SK-N-SH (cell line): ENCODE measurements at regions not wholly inside any gene's neighbourhood (a gene's known extent, or its start where the extent isn't known, plus 50 kb on each side); places are given as distances from the start of the nearest gene placed in this dataset.

Experiments
- CTCF ChIA-PET: fragments of 300-600, 350-600 bp; formaldehyde crosslinking; extraction: SDS; loops from one replicate; lab custom pipeline; 2021; lab: Yijun Ruan, JAX
- POLR2A ChIA-PET: fragments of 350-600 bp; sonication (Branson Sonifier 250); formaldehyde crosslinking; extraction: SDS; loops from one replicate; lab custom pipeline; 2020; ENCODE audit warnings: antibody characterized with exemption, inconsistent platforms; lab: Yijun Ruan, JAX
- DNase-seq: peaks from one replicate; pipeline ENCODE4 v3.0.0; 2012
- H2AFZ ChIP-seq: fragments of 200-600 bp; sonication (generic); 2 replicates; pipeline ENCODE4 v1.8.1; 2016; ENCODE audit warnings: antibody characterized with exemption, mild to moderate bottlenecking, low read depth
- H3F3A ChIP-seq: fragments of 200-600 bp; sonication (generic); replicated peaks from 2 replicates; pipeline ENCODE3; 2016; ENCODE audit warnings: antibody characterized with exemption, mild to moderate bottlenecking; ENCODE audit not compliant: insufficient read depth
- H3K27ac ChIP-seq, 2 experiments: fragments of 200-500 bp in 1 of 2; fragments of 200-600 bp in 1 of 2; sonication (Bioruptor generic) in 1 of 2; sonication (generic), shearing (Covaris generic) in 1 of 2; 2 replicates each; pipeline versions ENCODE4 v1.5.1 to v1.6.1; 2014 to 2016; ENCODE audit warnings: low read depth in 2 of 2, inconsistent platforms in 1 of 2, low read length in 1 of 2, mild to moderate bottlenecking in 1 of 2, mixed read lengths in 1 of 2
- H3K27me3 ChIP-seq: fragments of 200-600 bp; sonication (generic), shearing (Covaris generic); 2 replicates; pipeline ENCODE4 v1.6.1; 2016; ENCODE audit warnings: mixed run types; ENCODE audit not compliant: insufficient read depth
- H3K36me3 ChIP-seq, 2 experiments: fragments of 200-500 bp in 1 of 2; fragments of 200-600 bp in 1 of 2; sonication (Bioruptor generic) in 1 of 2; sonication (generic) in 1 of 2; replicated peaks in 1 of 2; 2 replicates each; pipeline versions ENCODE3 to v1.5.1; 2014 to 2016; ENCODE audit warnings: low read length in 1 of 2, mild to moderate bottlenecking in 1 of 2; ENCODE audit not compliant: insufficient read depth in 2 of 2, control insufficient read depth in 1 of 2
- H3K4me1 ChIP-seq, 2 experiments: fragments of 200-500 bp in 1 of 2; fragments of 200-600 bp in 1 of 2; sonication (Bioruptor generic) in 1 of 2; sonication (generic), shearing (Covaris generic) in 1 of 2; 2 replicates each; pipeline versions ENCODE4 v1.5.1 to v1.6.1; 2014 to 2016; ENCODE audit warnings: low read depth in 1 of 2, low read length in 1 of 2, mixed run types in 1 of 2; ENCODE audit not compliant: insufficient read depth in 2 of 2, control insufficient read depth in 1 of 2
- H3K4me2 ChIP-seq: fragments of 200-600 bp; sonication (generic), shearing (Covaris generic); 2 replicates; pipeline ENCODE4 v1.6.1; 2017; ENCODE audit warnings: mixed run types
- H3K4me3 ChIP-seq, 2 experiments: fragments of 200-500 bp in 1 of 2; fragments of 200-600 bp in 1 of 2; sonication (Bioruptor generic) in 1 of 2; sonication (generic), shearing (Covaris generic) in 1 of 2; 2 replicates each; pipeline versions ENCODE4 v1.5.1 to v1.8.1; 2014 to 2016; ENCODE audit warnings: low read depth in 2 of 2, inconsistent platforms in 1 of 2, low read length in 1 of 2, mild to moderate bottlenecking in 1 of 2, mixed read lengths in 1 of 2, moderate library complexity in 1 of 2
- H3K79me2 ChIP-seq: fragments of 200-600 bp; sonication (generic); 2 replicates; pipeline ENCODE4 v1.8.1; 2017; ENCODE audit warnings: mild to moderate bottlenecking; ENCODE audit not compliant: insufficient read depth
- H3K9ac ChIP-seq: fragments of 200-600 bp; sonication (generic); 2 replicates; pipeline ENCODE4 v1.6.1; 2017; ENCODE audit warnings: mixed run types
- H3K9me2 ChIP-seq: fragments of 200-600 bp; sonication (generic); 2 replicates; pipeline ENCODE4 v1.6.1; 2017; ENCODE audit warnings: mixed run types
- H3K9me3 ChIP-seq: fragments of 200-600 bp; sonication (generic); 2 replicates; pipeline ENCODE4 v1.6.1; 2017; ENCODE audit warnings: mixed run types, mild to moderate bottlenecking, moderate library complexity
- H4K20me1 ChIP-seq: fragments of 200-600 bp; sonication (generic); 2 replicates; pipeline ENCODE4 v1.6.1; 2017; ENCODE audit warnings: mild to moderate bottlenecking, mixed run types; ENCODE audit not compliant: insufficient read depth
- CHD2 ChIP-seq: fragments of 150-350 bp; IDR thresholded peaks from 2 replicates; pipeline ENCODE4 v1.6.1; 2018; ENCODE audit warnings: low read length; ENCODE audit not compliant: partially characterized antibody
- ELF1 ChIP-seq: IDR thresholded peaks from 2 replicates; pipeline ENCODE4 v1.4.0; 2012
- EP300 ChIP-seq, 2 experiments: IDR thresholded peaks; 2 replicates each; pipeline versions ENCODE4 v1.4.0 to v1.6.1; 2012; ENCODE audit warnings: borderline replicate concordance in 1 of 2, low read depth in 1 of 2, low read length in 1 of 2
- FOSL2 ChIP-seq: IDR thresholded peaks from 2 replicates; pipeline ENCODE4 v1.4.0; 2012; ENCODE audit warnings: low read depth, mild to moderate bottlenecking, moderate library complexity, borderline replicate concordance
- FOXJ3 ChIP-seq: sonication (generic); formaldehyde crosslinking; IDR thresholded peaks from 2 replicates; pipeline ENCODE4 v1.5.1; 2020; ENCODE audit warnings: mild to moderate bottlenecking, missing genetic modification reagents
- FOXM1 ChIP-seq: IDR thresholded peaks from 2 replicates; pipeline ENCODE4 v1.4.0; 2012; ENCODE audit warnings: low read depth, mild to moderate bottlenecking
- GABPA ChIP-seq: IDR thresholded peaks from 2 replicates; pipeline ENCODE4 v1.4.0; 2012; ENCODE audit warnings: low read depth, mild to moderate bottlenecking
- MEF2A ChIP-seq: IDR thresholded peaks from 2 replicates; pipeline ENCODE4 v1.4.0; 2012; ENCODE audit warnings: low read depth, borderline replicate concordance
- MXI1 ChIP-seq: IDR thresholded peaks from 2 replicates; pipeline ENCODE4 v1.6.1; 2012; ENCODE audit warnings: mild to moderate bottlenecking, low read depth, low read length, improper control_type of control experiment
- NFIC ChIP-seq: IDR thresholded peaks from 2 replicates; pipeline ENCODE4 v1.4.0; 2012; ENCODE audit warnings: borderline replicate concordance
- NRF1 ChIP-seq: IDR thresholded peaks from 2 replicates; pipeline ENCODE4 v1.6.1; 2012; ENCODE audit warnings: low read depth, mild to moderate bottlenecking, low read length
- POLR2AphosphoS5 ChIP-seq: IDR thresholded peaks from 2 replicates; pipeline ENCODE4 v1.6.1; 2012; ENCODE audit warnings: low read depth, low read length
- RCOR1 ChIP-seq: fragments of 150-350 bp; IDR thresholded peaks from 2 replicates; pipeline ENCODE4 v1.6.1; 2017; ENCODE audit warnings: antibody characterized with exemption, low read length
- TAF1 ChIP-seq: IDR thresholded peaks from 2 replicates; pipeline ENCODE4 v1.6.1; 2012; ENCODE audit warnings: low read depth, mild to moderate bottlenecking, low read length, moderate library complexity, borderline replicate concordance
- TEAD4 ChIP-seq: IDR thresholded peaks from 2 replicates; pipeline ENCODE4 v1.4.0; 2012; ENCODE audit warnings: mild to moderate bottlenecking, borderline replicate concordance; ENCODE audit not compliant: insufficient read depth
- USF1 ChIP-seq: IDR thresholded peaks from 2 replicates; pipeline ENCODE4 v1.4.0; 2012; ENCODE audit warnings: low read depth, borderline replicate concordance
- YY1 ChIP-seq: IDR thresholded peaks from 2 replicates; pipeline ENCODE4 v1.4.0; 2012; ENCODE audit warnings: low read depth, mild to moderate bottlenecking
- WGBS: methylation state at CpG from one replicate; pipeline ENCODE4 v1.1.6; 2017; ENCODE audit warnings: low lambda C conversion rate; 5-methylcytosine and 5-hydroxymethylcytosine counted together
- TF ChIP-seq, protein P1 (sequence below): IDR thresholded peaks from 2 replicates; pipeline ENCODE4; 2012
- TF ChIP-seq, protein P2 (sequence below): IDR thresholded peaks from 2 replicates; pipeline ENCODE4 v1.4.0; 2012; ENCODE audit warnings: low read depth

- TF ChIP-seq RCOR1: no peak
- TF ChIP-seq GABPA: no peak
- TF ChIP-seq FOXM1: no peak
- no peak for TF ChIP-seq TEAD4
- no peak for TF ChIP-seq YY1
- no peak for TF ChIP-seq NRF1
These were observed 1643.2 kb upstream of the PRR20A start (continued) for GRCh38 chr13:55497486-55497885.

DNA sequence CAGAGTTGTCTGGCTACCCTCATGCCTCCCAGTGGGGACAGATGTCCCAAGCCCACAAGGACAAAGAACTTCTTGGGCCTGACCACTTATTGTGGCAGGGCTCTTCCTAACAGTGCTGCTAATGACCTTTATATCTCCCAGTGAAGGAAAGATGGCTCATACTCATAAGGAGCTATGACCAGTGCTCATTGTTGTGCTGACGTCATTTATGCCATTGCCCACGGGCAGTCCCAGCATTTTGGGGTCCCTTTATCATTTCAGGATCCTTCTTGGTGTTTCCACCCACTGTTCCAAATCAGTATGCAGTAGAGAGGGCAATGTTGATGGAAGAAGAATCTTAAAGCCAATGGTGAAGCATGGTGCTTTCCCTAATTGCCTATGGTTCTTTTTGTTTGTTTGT lies 1640.0 kb upstream of the PRR20A start:
- Histone ChIP-seq H3K9ac (no peak overlapping the region), H3K27me3 (no peaks in the 10 kb centered on the region), H4K20me1 (no peaks in the 10 kb centered on the region), H3K9me2 (no peaks in the 10 kb centered on the region), H2AFZ (no peak overlapping the region), H3K27ac (no peak overlapping the region), H3K4me3 (no peak overlapping the region), H3K79me2 (no peaks in the 10 kb centered on the region), H3K36me3 (no peaks in the 10 kb centered on the region), H3K4me1 (no peaks in the 10 kb centered on the region), H3K4me2 (no peak overlapping the region), H3F3A (no peaks in the 10 kb centered on the region), H3K9me3 (no peaks in the 10 kb centered on the region)
- WGBS: 0% methylated on average over 2 of the region's 2 CpGs
- ChIA-PET CTCF (no interaction called here), POLR2A (no interaction called here)
- TF ChIP-seq EP300 (IDR thresholded peaks at IDR 0.05; ENCODE audit: borderline replicate concordance in 1 of 2, low read depth in 1 of 2, low read length in 1 of 2): no peak
- no peak for TF ChIP-seq GABPA
- TF ChIP-seq, protein P1, sequence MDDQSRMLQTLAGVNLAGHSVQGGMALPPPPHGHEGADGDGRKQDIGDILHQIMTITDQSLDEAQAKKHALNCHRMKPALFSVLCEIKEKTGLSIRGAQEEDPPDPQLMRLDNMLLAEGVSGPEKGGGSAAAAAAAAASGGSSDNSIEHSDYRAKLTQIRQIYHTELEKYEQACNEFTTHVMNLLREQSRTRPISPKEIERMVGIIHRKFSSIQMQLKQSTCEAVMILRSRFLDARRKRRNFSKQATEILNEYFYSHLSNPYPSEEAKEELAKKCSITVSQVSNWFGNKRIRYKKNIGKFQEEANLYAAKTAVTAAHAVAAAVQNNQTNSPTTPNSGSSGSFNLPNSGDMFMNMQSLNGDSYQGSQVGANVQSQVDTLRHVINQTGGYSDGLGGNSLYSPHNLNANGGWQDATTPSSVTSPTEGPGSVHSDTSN: no peak
- no peak for TF ChIP-seq CHD2
- no peak for TF ChIP-seq MXI1
- TF ChIP-seq FOSL2: no peak
- no peak for TF ChIP-seq FOXJ3 (CRISPR knock-in tag)
- no peak for TF ChIP-seq ELF1
- no peak for TF ChIP-seq MEF2A
- TF ChIP-seq TAF1: no peak
- no peak for TF ChIP-seq RCOR1
- no peak for TF ChIP-seq USF1
- no peak for DNase-seq

DNA sequence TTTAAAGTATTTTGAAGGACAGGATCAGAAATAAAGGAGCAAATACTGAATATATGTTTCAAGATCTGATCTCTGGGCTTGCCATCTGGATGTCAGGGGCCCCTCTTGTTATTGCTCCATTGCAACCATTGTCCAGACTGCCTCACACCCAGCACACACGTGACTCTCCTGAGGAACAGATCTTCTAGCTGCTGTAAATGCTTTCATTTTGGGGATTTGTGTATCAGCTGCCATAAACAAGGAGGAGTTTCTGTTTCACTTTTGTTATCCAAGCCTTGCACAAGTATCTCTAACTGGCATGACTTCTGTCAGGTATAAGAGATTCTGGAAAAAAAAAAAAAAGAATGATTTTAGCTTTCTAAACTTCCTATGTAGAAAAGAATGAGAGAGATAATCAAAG lies 1624.1 kb upstream of the PRR20A start:
- H3K9ac ChIP-seq: no peak overlapping the region
- no peak overlapping the region for H2AFZ ChIP-seq
- POLR2A ChIA-PET: no interaction called here
- no peak overlapping the region for H3K4me3 ChIP-seq
- no peaks in the 10 kb centered on the region for H3K36me3 ChIP-seq
- no peaks in the 10 kb centered on the region for H3K9me2 ChIP-seq
- no peaks in the 10 kb centered on the region for H3K4me1 ChIP-seq
- DNase-seq: no peak
- no peaks in the 10 kb centered on the region for H3F3A ChIP-seq
- CTCF ChIA-PET: interaction anchor here (1.4 kb wide), 1 partner anchor 12 kb away, joined by 3 read pairs; no protein-coding TSS in a partner anchor
- TF ChIP-seq NFIC (no peak), EP300 (IDR thresholded peaks at IDR 0.05; ENCODE audit: borderline replicate concordance in 1 of 2, low read depth in 1 of 2, low read length in 1 of 2) (no peak), POLR2AphosphoS5 (no peak), FOSL2 (no peak)
- TF ChIP-seq, protein P2, sequence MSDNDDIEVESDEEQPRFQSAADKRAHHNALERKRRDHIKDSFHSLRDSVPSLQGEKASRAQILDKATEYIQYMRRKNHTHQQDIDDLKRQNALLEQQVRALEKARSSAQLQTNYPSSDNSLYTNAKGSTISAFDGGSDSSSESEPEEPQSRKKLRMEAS: no peak
- WGBS: 8% methylated on average over 1 of the region's 1 CpG
- H3K27me3 ChIP-seq: no peaks in the 10 kb centered on the region
- no peaks in the 10 kb centered on the region for H4K20me1 ChIP-seq
- no peaks in the 10 kb centered on the region for H3K9me3 ChIP-seq
- no peak overlapping the region for H3K27ac ChIP-seq
- no peak overlapping the region for H3K4me2 ChIP-seq
- no peaks in the 10 kb centered on the region for H3K79me2 ChIP-seq
